ENCODE measurements at regions not wholly inside any gene's neighbourhood (a gene's known extent, or its start where the extent isn't known, plus 50 kb on each side); places are given as distances from the start of the nearest gene placed in this dataset.

DNA sequence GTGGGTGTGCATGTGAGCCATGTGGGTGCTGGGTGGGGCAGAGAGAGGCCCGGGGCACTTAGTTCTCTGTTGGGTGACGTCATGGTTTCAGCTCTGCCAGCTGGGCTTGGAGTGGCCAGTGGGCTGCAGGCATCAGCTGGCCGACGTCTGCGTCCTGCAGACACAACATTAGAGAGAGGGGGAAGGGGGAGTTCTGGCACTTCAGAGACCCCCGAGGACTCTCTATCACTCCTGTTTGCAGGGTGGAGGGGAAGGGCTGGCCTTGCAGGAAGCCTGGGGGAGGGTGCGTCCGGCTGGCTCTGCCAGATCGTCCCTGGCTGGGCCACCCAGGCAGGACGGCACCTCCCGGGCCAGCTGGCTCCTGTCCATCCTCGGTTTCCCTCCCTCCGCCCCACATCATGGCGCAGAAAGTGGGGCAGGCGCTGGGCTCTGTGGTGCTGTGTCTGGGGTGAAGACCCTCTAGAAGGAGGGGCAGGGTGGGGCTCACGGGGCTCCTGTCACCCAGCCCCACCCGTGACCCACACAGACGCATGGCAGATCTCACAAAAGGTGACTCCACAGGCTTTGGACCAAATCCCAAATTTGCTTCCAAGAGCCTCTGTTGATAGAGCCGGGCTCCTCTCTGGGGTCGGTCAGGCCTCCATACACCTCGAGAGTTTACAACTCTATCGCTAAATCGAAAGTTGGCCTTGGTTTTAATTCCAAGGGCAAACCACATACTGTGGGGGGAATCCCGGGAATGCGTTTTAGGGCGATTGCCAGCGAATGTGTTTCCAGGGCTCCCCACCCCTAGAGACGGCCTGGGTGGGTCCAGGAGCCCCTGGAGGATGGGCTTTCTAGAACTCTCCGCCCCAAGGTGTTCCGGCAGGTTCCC is 73.4 kb upstream of the TTC34 start:
- BruUV-seq (replicated peaks) = no TSS peak
- no peak overlapping the region for H3K4me2 ChIP-seq (ENCODE audit: low read length)
- ChIA-PET CTCF (ENCODE audit: unreplicated experiment) (no interaction called here), POLR2A (no interaction called here)
- H3K27ac ChIP-seq (ENCODE audit: low read depth, low read length, poor library complexity, severe bottlenecking) = no peak overlapping the region
- no peak overlapping the region for H3K4me3 ChIP-seq (ENCODE audit: low read depth, low read length, poor library complexity, severe bottlenecking)
- TF ChIP-seq, protein P1, sequence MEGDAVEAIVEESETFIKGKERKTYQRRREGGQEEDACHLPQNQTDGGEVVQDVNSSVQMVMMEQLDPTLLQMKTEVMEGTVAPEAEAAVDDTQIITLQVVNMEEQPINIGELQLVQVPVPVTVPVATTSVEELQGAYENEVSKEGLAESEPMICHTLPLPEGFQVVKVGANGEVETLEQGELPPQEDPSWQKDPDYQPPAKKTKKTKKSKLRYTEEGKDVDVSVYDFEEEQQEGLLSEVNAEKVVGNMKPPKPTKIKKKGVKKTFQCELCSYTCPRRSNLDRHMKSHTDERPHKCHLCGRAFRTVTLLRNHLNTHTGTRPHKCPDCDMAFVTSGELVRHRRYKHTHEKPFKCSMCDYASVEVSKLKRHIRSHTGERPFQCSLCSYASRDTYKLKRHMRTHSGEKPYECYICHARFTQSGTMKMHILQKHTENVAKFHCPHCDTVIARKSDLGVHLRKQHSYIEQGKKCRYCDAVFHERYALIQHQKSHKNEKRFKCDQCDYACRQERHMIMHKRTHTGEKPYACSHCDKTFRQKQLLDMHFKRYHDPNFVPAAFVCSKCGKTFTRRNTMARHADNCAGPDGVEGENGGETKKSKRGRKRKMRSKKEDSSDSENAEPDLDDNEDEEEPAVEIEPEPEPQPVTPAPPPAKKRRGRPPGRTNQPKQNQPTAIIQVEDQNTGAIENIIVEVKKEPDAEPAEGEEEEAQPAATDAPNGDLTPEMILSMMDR (conservative IDR thresholded peaks at IDR 0.05; ENCODE audit: low read length) = no peak
- TF ChIP-seq EZH2phosphoT487 (IDR thresholded peaks at IDR 0.05; ENCODE audit: borderline replicate concordance, low read depth, low read length) = no peak
- no peaks in the 10 kb centered on the region for H4K20me1 ChIP-seq (ENCODE audit: insufficient read depth, low read length)
- no peaks in the 10 kb centered on the region for H3K4me1 ChIP-seq (ENCODE audit: insufficient read depth, low read length, poor library complexity, severe bottlenecking)
- no peak for DNase-seq (ENCODE audit: low spot score)
- intact Hi-C loops (cut with micrococcal nuclease; ENCODE audit: unreplicated experiment) = no loop called here
- H3K9me2 ChIP-seq (ENCODE audit: insufficient read depth, low read length) = no peaks in the 10 kb centered on the region
- no peaks in the 10 kb centered on the region for H3K9me3 ChIP-seq (ENCODE audit: low read length)
- no peak overlapping the region for H2AFZ ChIP-seq (ENCODE audit: low read length)
- H3K36me3 ChIP-seq (ENCODE audit: insufficient read depth, low read length) = no peaks in the 10 kb centered on the region
- H3K79me2 ChIP-seq (ENCODE audit: insufficient read depth, low read depth, low read length) = no peaks in the 10 kb centered on the region

DNA sequence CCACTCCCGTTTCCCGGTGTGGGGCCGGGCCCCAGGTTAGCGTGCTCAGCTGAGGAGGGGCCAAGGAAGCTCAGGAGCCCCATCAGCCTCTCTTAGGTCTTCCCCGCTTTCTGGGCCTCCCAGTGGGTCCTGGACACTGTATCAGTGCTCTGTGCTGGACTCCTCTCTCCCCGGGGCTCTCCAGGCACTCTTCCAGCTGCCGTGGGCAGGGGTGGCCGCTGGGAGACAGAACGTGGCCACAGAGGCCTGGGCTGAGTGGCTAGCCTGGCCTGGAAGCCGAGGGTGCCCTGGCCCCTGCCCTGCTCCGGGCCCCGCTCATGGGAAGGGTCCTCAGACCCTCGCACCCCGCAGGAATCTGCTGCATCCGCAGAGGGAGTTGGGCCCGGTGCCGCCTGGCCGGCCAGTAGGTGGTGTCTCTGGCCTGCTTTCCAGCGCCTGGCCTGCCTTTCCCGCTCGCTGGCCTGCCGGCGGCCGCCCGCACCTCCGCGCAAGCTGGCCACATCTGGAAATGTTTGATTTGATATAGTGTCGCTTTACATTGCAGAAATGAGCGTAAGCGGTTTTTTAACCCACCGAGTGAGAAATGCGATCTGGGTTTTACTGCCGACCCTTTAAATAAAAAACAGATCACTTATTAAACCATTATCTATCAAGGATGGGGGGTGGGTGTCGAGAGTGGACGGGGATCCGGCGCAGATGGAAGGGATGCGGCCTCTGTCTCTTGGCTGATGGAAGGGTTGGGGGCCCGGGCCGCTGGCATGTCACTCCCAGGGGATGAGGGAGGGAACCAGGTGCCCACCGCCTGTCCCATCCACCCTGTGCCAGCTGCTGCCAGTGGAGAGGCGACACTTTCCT is 74.4 kb upstream of the TTC34 start:
- no peaks in the 10 kb centered on the region for H3K9me3 ChIP-seq (ENCODE audit: low read length)
- CTCF ChIA-PET (ENCODE audit: unreplicated experiment) = no interaction called here

More for the DNA sequence above, 74.4 kb upstream of the TTC34 start:
- no peaks in the 10 kb centered on the region for H3K9me2 ChIP-seq (ENCODE audit: insufficient read depth, low read length)
- no peaks in the 10 kb centered on the region for H3K4me1 ChIP-seq (ENCODE audit: insufficient read depth, low read length, poor library complexity, severe bottlenecking)
- no peak overlapping the region for H3K27ac ChIP-seq (ENCODE audit: low read depth, low read length, poor library complexity, severe bottlenecking)
- H3K36me3 ChIP-seq (ENCODE audit: insufficient read depth, low read length) = no peaks in the 10 kb centered on the region
- H3K79me2 ChIP-seq (ENCODE audit: insufficient read depth, low read depth, low read length) = no peaks in the 10 kb centered on the region
- POLR2A ChIA-PET = no interaction called here
- no peak overlapping the region for H3K4me2 ChIP-seq (ENCODE audit: low read length)
- H2AFZ ChIP-seq (ENCODE audit: low read length) = no peak overlapping the region
- no TSS peak for BruUV-seq (replicated peaks)
- no peak for DNase-seq (ENCODE audit: low spot score)
- intact Hi-C loops (cut with micrococcal nuclease; ENCODE audit: unreplicated experiment) = no loop called here
- TF ChIP-seq, protein P1 (conservative IDR thresholded peaks at IDR 0.05; ENCODE audit: low read length) = no peak
- TF ChIP-seq EZH2phosphoT487 (IDR thresholded peaks at IDR 0.05; ENCODE audit: borderline replicate concordance, low read depth, low read length) = no peak
- H3K4me3 ChIP-seq (ENCODE audit: low read depth, low read length, poor library complexity, severe bottlenecking) = no peak overlapping the region
- no peaks in the 10 kb centered on the region for H4K20me1 ChIP-seq (ENCODE audit: insufficient read depth, low read length)
